ENCODE measurements at regions not wholly inside any gene's neighbourhood (a gene's known extent, or its start where the extent isn't known, plus 50 kb on each side); places are given as distances from the start of the nearest gene placed in this dataset.

DNA sequence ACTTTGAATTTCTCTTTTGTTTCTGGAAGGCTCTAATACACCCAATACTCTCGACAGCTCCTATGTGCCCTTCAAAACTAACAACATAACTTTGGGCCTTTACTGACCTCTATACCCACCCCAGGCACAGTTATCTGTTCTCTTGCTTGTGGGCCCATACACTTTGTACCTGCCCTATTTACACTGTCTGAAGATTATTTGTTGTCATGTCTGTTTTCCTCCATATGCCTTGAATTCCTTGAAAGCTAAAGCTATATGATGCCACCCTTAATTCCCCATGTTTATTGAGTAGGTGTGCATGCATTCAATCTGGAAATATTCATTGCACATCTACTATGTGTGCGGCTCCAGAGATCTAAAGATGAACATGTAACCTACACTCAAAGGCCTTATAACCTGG, 267.6 kb downstream of the PLPP3 start:
- DNase-seq (ENCODE audit: low spot score): no peak

DNA sequence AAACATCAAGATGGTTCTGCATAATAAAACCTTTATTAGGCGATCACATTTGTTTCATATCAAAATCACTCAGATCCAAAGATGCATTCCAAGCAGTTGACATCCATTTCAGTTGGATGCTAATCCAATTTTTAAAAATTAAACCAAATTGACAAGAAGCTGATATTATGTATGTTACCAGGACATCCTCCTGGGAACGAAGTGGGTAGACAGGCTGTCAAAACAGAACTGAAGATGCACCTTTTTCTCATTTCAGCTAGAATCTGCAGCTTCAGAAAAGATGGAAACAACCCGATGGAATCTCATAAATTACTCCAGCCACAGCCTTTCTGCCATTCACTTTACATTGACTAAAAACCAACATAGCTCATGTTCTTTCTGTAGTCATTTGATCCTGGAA, 268.4 kb downstream of the PLPP3 start:
- no peak for DNase-seq (ENCODE audit: low spot score)

DNA sequence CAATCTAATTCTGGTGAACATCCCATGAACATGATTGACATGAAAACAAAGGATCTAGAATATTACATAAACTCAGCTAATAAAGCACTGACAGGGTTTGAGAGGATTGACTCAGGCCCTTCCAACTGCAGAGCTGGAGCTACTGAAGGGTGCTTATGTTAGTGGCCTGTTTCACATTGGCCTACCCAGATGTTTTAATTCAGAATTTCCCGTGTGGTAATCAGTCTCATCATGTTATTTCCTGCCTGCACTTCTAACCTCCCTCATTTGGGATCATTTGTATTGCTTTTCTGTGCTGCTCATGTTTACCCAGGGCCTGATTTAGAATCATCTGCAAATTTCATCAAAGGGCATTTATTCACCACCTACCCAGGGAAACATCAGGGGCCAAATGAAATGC, 270.3 kb downstream of the PLPP3 start:
- no peak for DNase-seq (ENCODE audit: low spot score)

DNA sequence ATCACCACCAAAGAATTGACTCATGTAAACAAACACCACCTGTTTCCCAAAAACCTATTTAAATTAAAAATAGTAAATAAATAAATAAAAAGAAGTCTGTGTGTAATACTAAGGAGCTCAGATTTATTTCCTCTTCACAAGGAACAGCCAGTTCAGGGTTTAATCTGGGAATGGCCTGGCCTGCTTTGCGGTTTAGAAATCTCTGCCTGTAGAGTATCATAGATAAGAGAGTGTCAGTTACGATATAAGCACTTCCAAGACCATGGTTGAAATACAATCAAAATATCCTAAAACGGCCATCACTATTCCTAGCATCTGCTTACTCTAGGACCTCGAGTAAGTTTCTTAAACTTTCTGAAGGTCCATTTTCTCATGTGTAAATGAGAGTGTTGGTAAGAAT, 274.4 kb downstream of the PLPP3 start:
- DNase-seq (ENCODE audit: low spot score): no peak

DNA sequence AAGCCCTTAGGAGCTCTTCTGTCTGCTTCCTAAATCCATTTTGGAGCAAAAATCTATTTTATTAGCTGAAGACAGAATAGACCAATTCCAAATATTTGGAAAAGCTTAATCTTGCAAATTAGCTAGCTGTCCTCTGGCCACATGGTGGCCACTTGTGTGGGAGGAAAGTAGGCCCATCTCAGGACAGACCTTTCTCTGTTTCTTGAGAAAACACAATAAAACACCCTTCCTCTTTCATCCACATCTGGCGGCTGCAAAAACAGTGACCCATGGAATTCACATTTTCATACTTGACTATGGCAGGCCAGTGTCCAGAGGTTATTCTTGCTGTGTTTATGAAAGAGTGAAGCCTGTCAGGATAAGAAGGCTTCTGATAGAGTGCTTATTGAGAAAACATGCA, 275.6 kb downstream of the PLPP3 start:
- DNase-seq (ENCODE audit: low spot score): no peak

DNA sequence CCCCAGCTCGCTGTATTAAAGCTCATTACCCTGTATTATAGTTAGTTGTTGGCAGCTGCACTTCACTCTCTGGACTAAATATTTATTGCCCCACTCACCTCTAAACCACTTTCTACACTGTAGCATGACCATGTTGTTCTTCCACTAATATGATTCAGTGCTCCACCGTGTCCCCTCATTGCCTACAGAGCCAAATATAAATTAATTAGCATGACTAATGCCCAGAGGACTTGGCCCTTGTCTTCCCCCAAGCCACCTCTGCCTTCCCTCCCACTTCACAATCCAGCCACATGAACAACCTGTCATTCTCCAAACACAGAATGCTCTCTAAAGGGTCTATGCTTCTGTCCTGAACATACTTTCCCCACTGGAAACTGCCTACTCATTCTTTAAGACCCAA, 276.5 kb downstream of the PLPP3 start:
- DNase-seq (ENCODE audit: low spot score): no peak

DNA sequence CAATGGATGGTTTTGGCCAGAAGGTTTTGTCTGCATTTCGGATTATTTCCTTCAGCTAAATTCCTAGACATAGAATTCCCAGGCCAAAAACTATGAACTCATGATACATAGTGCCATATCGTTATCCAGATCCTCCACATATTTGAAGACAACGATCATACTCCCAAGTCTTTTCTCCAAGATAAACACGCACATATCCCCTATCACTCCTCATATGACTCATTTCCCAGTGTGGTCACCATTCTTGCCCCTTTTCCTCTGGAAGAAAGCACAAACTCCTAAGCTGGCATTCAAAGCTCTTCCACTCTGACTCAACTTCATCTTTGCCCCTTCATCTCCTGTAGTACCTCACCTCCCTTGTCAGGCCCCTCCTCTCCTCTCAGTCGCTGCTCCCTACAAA, 277.6 kb downstream of the PLPP3 start:
- no peak for DNase-seq (ENCODE audit: low spot score)

DNA sequence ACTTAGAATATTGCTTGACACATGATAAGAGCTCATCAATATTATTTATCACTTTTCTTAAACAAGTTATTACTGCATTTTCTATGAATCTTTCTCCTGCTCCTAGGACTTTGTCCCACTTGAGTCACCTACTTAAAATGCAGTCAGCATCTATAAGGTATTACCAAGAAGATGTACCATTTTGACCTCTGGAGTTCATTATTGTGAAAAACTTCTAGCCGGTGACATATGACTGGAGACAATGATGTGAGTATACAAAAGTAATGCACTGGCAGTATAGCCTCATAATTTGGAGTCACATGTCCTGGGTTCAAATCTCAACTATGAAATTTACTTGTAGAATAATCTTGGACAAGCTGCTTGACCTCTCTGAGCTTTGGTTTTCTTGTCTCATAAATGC, 278.5 kb downstream of the PLPP3 start:
- no peak for DNase-seq (ENCODE audit: low spot score)

DNA sequence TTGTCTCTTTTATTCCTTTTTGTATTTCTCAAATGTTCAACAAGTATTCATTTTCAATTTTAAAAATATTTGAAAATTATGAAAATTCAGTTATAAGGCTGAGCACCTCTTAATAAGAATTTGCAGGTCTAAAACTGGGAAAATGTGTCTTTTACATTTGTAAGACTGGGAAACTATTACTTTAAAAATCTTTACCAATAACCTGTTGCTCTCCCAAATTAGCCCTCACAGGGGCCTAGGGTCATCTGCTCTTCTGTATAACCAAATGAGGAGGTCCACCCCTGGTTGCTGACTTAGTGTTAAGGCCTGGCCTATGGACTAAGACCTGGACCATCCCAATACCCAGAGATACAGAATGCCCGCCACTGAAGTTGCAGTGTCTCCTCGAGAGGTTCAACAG, 280.5 kb downstream of the PLPP3 start:
- no peak for DNase-seq (ENCODE audit: low spot score)

DNA sequence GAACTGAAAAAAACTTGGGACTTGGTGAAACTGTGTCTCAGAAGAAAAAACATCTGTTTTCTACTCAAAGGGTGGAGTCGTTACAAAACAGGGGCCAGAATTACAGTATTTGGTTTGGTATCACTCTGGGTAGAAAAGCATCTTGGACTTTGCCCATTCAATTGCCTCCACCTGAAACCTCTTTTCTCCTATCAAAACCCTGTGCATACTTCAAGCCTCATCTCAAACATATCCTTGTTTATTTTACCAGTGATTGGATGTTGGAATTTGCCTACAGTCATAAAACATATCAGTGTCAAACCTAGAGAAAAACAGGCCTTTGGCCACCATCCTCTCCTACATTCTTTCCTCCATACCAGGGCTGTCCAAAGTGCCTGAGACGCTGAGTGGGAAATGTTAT, 281.5 kb downstream of the PLPP3 start:
- DNase-seq (ENCODE audit: low spot score): no peak

DNA sequence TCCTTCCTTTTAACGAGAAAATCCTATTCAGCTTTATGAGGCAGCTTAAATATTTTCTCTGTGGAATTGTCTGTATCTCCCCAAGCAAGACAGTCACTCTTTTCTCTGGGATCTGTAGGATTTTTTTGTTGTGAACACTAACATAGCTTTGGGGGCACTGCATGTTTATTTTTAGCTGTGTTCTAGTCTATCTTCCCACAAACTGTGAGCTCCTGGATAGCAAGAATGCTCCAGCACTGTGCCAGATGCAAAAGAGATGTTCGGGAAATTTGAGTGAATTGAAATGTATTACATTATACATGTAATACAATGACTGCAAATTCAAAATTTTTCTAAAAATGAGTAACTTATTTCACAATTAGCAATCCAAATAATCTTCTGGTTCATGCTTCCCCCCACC, 282.2 kb downstream of the PLPP3 start:
- DNase-seq (ENCODE audit: low spot score): no peak

DNA sequence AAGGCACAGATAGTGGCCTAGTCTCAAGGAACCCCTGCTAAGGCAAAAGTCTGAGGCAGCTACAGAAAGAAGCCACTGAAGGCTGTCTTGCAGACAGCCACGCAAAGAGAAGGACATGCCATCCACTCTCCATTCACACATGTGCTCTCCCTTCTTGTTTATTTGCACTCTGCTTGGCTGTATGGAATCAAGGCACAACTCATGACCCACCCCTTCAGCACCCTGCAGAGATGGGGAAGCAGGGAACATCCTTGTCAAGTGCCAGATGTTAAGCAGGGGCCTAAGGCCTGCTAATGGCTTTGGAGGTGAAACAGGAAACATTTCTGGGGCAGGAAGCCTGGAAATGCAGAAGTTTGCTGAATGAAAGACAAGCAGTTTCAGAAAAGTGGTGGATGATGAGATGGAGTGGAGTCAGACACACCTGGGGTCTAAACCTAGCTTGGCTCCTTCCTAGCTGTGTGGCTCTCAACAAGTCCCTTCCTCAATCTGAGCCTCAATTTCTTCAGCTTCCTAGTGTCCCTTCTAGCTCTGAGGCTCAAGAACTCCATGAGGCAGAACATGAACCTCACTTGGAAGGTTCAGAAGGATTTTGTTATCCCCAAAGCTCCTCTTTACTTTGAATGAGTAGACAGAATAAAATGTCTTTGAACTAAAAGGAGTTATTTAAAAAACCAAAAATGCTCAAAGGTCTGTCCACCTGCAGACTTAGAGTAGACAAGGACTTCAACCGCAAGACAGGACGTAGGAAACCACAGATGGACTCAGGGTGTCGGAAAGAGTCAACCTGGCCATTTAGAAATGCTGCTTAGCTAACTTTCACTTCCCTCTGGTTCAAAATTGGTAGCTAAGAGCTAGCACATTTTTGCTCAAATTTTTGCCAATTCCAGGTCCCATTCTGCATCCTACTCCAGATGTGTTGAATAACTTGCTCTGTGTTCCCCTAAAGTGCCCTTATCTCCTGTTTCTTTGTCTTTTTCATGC, 283.1 kb downstream of the PLPP3 start:
- no peak for DNase-seq (ENCODE audit: low spot score)

DNA sequence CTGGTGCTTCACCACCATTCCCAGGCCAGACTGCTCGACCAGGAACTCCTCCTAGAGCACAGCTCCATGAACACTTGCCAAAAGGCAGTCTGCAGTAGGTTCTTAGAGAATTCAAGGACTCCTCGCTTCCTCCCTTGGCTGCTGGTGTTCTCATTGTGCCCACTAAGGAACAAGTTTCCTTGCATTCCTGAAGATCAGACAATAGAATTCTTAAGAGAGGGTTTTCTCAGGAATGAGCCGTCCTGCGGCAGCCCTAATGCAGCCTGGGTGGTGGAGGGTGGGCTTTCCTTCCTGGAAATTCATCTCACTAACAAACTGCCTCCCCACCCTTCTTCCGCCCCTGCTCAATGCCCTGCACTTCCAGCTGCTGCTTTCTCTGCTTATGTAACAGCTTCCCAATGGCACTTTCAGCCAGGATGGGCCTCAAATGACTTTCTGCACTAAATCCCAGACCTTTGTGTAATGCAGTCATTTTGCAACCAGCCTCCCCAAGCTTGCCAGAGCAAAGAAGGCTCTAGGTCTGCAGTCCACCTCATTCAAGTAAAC, 287.9 kb downstream of the PLPP3 start:
- no peak for DNase-seq (ENCODE audit: low spot score)

DNA sequence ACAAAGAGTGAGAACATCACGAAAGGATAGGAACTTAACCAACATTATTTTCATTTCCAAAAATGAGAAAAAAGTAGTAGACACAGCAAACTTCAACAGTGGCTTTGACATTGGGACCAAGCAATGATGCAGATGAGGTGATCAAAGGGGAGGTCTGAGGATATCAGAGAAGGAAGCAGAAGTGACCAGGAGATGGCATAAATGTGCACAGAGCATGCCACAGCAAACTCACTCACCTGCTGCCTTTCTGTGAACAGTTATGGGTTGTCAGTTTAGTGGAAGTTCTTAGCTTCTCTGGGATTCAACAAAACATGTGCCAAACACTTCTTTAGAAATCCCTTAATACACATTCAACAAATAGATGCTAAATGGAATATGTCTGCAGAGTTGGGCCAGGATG, 290.1 kb downstream of the PLPP3 start:
- DNase-seq (ENCODE audit: low spot score): no peak

DNA sequence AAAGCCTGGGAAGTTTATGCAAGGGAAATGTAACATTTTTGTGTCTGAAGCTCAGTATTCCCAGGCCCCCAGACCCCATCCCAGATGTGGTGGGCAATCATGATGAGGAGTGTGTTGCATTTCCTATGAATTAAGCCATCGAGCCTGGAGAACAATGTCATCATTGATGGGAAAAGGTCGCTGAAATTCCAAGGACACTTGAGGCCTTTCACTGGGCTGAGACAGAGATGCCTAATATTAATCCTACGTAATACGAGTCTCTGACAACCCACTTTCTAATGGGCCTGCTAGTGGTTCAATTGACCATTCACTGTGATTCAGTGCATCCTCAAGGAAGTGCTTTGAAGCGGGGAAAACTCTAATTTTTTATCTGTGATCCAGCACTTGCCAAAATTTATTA, 291.6 kb downstream of the PLPP3 start:
- no peak for DNase-seq (ENCODE audit: low spot score)

DNA sequence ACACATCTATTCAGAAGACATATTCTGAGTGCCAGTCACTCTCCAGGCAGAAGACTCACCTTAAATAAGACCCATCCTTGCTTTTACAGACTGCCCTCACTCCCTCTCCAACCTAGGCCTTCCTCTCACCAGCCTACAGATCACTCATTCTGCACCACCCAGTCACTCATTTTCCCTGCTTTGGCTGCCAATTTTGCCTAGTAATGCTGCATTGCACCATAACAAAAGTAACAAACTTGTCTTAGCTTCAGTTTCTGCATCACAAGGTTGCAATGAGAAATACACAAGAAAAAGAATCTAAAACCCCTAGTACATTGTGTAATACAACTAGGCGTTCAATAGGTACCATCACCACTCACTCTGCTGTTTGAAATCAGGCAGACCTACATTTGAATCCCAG, 292.4 kb downstream of the PLPP3 start:
- DNase-seq (ENCODE audit: low spot score): no peak

DNA sequence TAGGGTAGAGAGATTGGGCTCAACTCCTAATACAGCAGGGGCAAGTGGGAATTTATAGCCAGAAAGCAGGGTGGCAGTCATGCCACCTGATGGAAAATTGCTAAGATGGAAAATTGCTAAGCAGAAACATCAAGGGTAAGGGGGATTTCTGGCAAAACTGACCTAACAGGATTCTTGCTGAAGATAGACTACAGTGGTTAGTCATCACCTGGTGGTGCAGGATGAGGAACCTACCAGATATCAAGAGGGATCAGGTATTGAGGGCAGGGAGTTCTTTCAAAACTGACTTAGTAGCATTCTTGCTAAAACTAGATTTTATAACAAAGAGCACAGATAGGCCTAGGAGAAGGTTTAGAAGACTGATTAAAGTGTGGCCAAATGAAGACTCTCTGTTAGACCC, 292.9 kb downstream of the PLPP3 start:
- DNase-seq (ENCODE audit: low spot score): no peak

DNA sequence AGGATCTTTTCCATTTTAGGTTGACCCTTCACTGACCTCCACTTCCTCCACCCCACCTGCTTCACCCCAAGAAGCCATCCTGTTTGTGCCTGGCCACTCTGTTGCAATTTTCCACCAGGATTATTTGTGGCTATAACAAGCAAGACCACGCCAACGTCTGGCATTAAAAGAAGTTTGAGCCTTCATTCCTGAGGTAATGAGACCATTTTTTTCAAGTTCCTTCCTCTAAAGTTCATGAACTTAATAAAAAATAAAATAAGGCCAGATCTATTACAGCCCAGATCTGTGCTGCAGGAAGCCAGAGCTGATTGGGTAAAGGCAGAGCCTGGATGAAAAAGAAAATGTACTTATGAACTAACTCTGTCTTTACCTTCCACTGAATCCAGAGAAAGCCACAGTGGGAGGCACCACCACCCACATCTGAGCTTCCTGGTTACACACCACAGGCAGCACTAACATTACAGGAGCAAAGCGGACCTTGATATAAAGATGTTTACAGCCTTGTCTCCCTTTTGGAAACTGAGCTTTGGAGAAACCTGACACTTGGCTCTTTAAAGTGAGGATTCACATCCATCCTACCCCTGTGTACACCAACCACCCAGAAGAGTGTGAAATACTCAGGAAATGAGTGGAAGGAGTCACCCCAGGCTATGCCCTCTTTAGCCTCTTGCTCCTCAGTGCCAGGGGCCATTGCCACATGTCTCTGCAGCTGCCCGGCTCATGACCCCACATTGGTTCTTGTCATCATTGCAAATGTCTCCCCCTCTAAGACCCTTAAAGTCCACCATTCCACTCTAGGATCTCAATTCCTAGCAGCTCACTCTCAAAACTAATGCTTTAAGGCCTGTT, 293.6 kb downstream of the PLPP3 start:
- DNase-seq (ENCODE audit: low spot score): no peak

DNA sequence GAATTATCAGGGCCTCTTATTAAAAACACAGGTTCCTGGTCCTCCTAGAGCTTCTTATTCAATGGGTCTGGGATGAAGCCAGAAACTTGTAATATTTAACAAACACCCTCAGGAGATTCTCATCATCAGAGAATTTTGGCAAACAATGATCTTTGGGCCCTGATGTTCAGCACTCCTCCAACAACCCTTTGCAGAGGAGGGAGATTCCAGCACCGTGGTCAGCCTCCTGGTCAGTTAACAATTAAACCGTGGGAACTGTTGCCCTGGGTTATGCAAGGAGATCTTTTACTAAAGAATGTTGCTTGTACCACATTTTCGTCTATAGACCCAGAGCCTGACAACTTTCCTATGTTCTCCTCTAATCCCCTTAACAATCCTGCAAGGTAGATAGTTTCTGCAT, 294.4 kb downstream of the PLPP3 start:
- no peak for DNase-seq (ENCODE audit: low spot score)

DNA sequence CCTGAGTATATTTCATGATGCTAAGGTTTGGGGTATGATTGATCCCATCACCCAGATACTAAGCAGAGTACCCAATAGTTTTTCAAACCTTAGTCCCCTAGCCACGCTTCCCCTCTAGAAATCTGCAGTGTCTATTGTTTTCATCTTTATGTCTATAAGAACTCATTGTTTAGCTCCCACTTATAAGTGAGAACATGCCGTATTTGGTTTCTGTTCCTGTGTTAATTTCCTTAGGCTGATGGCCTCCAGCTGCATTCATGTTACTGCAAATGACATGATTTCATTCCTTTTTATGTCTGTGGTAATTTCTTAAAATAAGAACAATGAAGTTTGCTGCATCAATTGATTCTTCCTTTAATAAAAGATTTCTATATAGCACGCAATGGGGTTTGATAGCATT, 301.3 kb downstream of the PLPP3 start:
- DNase-seq (ENCODE audit: low spot score): no peak

DNA sequence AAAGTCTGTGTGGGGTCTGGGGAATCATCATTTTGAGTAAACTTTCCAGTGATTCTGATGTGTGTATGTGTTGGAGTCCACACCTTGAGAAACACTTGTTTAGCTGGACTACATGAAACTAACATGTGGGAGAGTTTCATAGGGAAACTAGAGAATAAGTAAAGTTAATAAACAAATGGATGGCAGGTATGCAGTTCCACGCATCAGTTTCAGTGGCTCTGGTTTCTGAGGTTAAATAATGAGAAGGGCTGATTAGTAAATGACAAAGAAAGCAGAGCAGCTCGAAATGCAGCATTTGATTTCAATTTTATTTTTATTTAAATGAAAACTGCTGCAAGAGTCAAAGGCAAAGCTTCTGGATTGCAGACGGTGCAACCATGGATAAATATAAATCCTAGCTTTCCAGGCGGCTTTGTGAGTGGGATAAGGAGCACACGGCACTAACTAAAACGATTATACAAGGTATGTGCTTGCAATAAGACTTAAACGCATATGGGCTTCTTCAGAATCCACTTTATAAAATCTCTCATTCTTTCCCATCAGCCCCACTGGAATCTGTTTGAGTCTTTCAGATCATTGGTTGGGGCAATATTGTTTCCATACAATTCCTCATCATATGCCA, 310.7 kb downstream of the PLPP3 start:
- no peak for DNase-seq (ENCODE audit: low spot score)

DNA sequence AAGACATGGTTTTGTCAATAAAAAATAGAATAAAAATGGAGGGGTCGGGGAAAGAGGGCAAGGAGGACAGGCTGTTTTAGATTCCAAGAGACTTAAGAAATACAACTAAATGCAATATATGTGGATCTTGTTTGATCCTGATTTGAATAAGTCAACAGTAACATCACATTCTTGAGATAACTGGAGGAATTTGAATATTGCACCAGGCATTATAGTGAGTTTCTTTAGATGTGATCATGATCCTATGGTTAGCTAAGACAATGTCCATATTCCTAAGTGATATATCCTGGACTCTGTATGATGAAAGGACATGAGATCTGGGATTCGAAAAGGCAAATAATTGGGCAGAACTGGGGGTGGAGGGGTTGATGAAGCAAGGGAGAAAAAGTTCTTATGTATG, 311.8 kb downstream of the PLPP3 start:
- DNase-seq (ENCODE audit: low spot score): no peak

DNA sequence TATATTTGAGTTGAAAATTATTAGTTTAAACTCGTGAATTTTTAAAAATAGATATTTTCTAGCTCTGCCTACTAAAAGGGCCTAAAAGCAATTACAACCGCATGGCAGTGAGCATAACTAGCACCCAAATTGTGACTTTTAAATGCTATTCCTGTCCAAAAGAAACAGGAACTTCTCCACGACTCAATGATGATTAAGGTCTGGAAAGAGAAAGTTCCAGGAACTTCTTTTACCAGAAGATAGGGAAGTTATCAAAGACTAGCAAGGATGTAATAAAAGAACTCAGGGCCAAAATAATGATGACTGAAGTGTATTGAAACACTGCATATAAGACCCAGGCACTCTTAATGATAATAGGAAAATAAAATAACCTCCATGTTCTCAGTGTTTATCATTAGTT, 313.0 kb downstream of the PLPP3 start:
- no peak for DNase-seq (ENCODE audit: low spot score)

Measured in CD4-positive, alpha-beta T cell treated with Interleukin-15 for 4 hours (primary cell).